HUES6 (cell line): ENCODE measurements at regions not wholly inside any gene's neighbourhood (a gene's known extent, or its start where the extent isn't known, plus 50 kb on each side); places are given as distances from the start of the nearest gene placed in this dataset.

Source experiments
- H3K27ac ChIP-seq: 2 replicates; pipeline ENCODE4 v1.7.0; 2013; ENCODE audit warnings: low read depth, mild to moderate bottlenecking, low read length, inconsistent platforms
- H3K27me3 ChIP-seq: 2 replicates; pipeline ENCODE4 v1.6.1; 2013; ENCODE audit warnings: low read length; ENCODE audit not compliant: control insufficient read depth, insufficient read depth
- H3K36me3 ChIP-seq: 2 replicates; pipeline ENCODE4 v1.6.1; 2013; ENCODE audit warnings: low read length; ENCODE audit not compliant: control insufficient read depth, insufficient read depth
- H3K4me1 ChIP-seq: 2 replicates; pipeline ENCODE4 v1.6.1; 2013; ENCODE audit warnings: low read length; ENCODE audit not compliant: control insufficient read depth, insufficient read depth
- H3K4me3 ChIP-seq: 2 replicates; pipeline ENCODE4 v1.5.1; 2013; ENCODE audit warnings: low read depth, low read length
- H3K9ac ChIP-seq: one replicate; pipeline ENCODE4 v1.6.1; 2013; ENCODE audit warnings: mild to moderate bottlenecking, low read length
- H3K9me3 ChIP-seq: 2 replicates; pipeline ENCODE4 v1.6.1; 2013; ENCODE audit warnings: low read depth, low read length; ENCODE audit not compliant: control insufficient read depth, insufficient read depth

DNA sequence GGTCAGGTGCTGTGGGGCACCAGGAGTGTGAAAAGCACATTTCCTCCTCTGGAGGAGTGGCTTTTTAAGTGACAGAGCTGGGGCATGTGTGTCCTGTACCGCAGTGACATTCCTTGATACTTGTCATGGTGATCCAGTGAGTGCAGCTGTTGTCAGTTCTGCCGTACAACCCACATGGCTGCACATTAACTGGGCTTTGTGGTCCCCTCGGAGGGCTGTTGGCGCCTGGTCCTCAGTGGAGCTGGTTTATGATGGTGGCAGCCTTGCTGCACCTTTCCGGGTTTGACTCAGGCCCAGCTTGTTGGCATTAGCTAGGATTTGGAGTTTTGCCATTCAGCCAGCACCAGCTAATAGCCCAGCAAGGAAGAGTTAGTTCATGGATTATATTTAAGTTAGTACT lies 77.0 kb downstream of the SLC25A47 start:
- H3K27ac ChIP-seq: no peak overlapping the region
- H3K9me3 ChIP-seq: no peaks in the 10 kb centered on the region
- no peaks in the 10 kb centered on the region for H3K27me3 ChIP-seq
- H3K36me3 ChIP-seq: no peaks in the 10 kb centered on the region
- H3K9ac ChIP-seq: no peak overlapping the region
- no peak overlapping the region for H3K4me3 ChIP-seq
- peaks cover 49% of the 10 kb centered on the region for H3K4me1 ChIP-seq

DNA sequence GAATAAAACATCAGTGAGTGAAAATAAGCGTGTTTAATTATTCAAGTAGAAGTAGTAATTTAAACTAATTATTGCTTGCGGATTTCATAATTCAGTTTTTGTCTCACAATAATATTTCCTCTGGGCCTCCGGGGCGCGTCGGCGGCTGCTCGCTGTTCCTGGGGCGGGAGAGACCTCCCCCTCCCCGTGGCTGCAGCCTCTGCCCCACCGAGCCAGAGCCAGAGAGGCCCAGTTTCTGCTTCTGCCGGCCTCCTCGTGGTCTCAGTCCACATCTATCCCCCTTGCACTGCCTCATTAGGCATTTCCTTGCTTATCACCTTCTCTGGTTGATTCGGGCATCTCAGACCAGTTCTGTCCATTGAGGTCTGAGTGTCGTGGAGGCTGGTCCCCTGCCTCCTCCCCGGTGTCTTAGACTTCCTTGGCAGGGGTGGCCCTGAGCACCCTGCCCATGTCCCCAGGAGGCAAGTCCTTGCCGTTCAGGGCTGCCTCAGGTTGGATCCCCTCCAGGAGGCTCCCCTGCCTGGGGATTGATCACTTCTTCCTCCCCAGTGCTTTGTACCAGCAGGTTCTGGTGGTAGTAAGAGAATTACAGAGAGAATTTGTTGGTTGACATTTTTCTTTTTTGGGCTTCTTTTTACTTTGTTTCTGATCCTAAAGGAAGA lies 78.0 kb downstream of the SLC25A47 start:
- Histone ChIP-seq H3K27ac (no peak overlapping the region), H3K4me3 (no peak overlapping the region), H3K9ac (no peak overlapping the region), H3K9me3 (no peaks in the 10 kb centered on the region), H3K36me3 (no peaks in the 10 kb centered on the region), H3K27me3 (no peaks in the 10 kb centered on the region), H3K4me1 (peaks cover 49% of the 10 kb centered on the region)

DNA sequence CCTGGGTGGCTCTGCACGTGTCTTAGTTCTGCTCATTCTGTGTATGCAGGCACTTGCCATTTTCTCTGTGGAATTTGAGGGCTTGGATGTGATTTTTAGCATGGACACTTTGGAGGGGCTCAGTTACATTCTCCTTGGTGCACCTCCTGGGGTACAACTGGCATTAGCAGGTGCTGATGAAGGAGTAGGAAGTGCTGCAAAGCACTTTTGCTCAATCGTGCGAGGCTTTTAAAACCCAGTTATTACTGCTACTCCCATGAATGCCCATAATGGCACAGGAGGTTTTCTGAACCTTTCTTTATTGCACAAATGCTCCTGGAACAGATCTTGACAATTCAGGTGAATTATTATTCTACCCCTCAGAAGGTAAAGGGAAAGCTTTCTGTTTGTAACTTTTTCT lies 78.7 kb downstream of the SLC25A47 start:
- H3K9ac ChIP-seq: no peak overlapping the region
- H3K36me3 ChIP-seq: no peaks in the 10 kb centered on the region
- H3K27ac ChIP-seq: no peak overlapping the region
- no peaks in the 10 kb centered on the region for H3K27me3 ChIP-seq
- H3K4me1 ChIP-seq: peaks cover 53% of the 10 kb centered on the region
- H3K9me3 ChIP-seq: no peaks in the 10 kb centered on the region
- H3K4me3 ChIP-seq: no peak overlapping the region

DNA sequence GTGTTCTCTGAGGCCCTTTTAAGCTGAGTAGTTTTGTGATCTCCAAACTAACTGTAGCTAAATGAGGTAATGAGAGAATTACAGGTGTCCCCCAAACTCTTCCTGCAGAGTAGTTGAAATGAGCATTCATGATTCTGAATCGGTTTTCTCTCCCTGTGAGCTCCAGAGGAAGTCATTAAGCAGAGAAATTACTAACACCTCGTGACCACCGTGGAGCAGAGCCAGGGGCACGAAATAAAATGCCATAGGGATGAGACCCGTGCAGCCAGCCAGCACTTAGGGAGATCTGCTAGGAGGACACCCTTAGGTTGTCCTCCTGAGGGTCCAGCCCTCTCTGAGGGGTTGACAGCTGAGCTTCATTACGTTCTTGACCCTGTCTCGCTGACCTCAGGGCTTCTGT lies 79.5 kb downstream of the SLC25A47 start:
- no peaks in the 10 kb centered on the region for H3K27me3 ChIP-seq
- no peak overlapping the region for H3K27ac ChIP-seq
- no peaks in the 10 kb centered on the region for H3K36me3 ChIP-seq
- peaks cover 59% of the 10 kb centered on the region for H3K4me1 ChIP-seq
- no peaks in the 10 kb centered on the region for H3K9me3 ChIP-seq
- no peak overlapping the region for H3K4me3 ChIP-seq
- H3K9ac ChIP-seq: no peak overlapping the region

DNA sequence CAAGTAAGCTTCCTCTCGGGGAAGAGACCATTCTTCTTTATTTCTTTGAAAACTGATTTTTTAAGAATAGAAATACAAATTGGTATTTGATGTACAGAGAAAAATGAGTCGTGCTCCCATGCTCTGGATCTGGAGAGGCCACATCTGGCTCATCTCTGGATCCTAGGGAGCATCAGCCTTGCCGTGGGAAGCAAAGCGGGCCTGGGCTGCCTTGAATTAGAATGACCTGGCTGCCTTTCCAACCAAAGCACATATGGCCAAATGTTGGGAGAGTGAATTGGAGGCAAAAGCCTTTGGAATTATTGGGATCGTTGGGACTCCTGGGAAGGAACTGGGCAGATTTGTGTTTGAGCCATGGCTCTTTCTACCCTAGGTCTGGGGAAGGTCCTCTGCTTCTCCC lies 80.0 kb downstream of the SLC25A47 start:
- H3K27ac ChIP-seq: no peak overlapping the region
- no peaks in the 10 kb centered on the region for H3K9me3 ChIP-seq
- no peaks in the 10 kb centered on the region for H3K36me3 ChIP-seq
- no peaks in the 10 kb centered on the region for H3K27me3 ChIP-seq
- H3K4me3 ChIP-seq: no peak overlapping the region
- H3K4me1 ChIP-seq: peaks cover 61% of the 10 kb centered on the region
- H3K9ac ChIP-seq: no peak overlapping the region

DNA sequence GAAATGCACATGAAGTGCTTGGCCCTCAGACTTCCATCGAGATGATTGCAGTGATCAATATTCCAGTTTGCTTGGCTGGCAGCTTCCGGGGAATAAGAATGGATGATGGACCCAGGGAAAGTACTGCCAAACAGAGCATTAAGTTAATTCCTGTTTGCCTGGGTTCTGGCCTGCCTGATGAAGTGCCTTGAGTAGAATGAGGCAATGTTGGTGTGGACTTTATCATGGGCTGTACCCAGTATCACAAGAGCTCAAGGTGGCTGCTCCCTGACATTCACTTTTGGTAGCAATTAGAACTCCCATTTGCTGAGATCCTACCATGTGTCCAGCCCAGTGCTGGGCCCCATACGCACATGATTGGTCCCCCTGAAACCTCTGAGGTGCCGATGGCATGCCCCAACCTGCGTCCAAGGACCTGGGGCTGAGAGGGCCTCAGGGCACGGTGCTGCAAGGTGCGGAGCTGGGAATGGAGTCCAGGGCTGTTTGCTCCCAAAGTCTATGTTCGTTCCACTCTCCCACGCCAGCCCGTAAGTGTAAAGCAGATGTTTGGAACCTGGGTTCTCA lies 80.7 kb downstream of the SLC25A47 start:
- H3K4me1 ChIP-seq: peaks cover 63% of the 10 kb centered on the region
- H3K27ac ChIP-seq: no peak overlapping the region
- no peaks in the 10 kb centered on the region for H3K27me3 ChIP-seq
- no peak overlapping the region for H3K9ac ChIP-seq
- no peaks in the 10 kb centered on the region for H3K36me3 ChIP-seq
- H3K9me3 ChIP-seq: no peaks in the 10 kb centered on the region
- H3K4me3 ChIP-seq: no peak overlapping the region

DNA sequence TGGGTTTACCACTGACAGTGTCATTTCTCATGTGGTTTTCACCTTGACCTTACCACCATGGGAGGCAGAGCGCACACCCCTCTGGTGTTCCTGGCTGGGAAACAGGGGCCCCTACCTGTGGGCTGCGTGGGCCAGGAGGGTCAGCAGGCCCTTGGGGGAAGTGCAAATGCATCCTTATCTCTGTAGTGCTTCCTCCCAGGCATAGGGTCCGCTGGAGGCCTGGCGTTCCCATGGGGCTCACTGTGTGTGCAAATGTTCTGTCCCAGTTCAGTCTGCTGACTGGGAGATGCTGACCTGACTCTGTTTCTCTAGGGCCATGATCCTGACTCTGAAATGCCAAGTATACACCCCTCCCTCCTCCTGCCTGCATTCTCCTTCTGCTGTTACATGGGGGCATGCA lies 81.3 kb downstream of the SLC25A47 start:
- Histone ChIP-seq H3K36me3 (no peaks in the 10 kb centered on the region), H3K9ac (no peak overlapping the region), H3K27me3 (no peaks in the 10 kb centered on the region), H3K9me3 (no peaks in the 10 kb centered on the region), H3K27ac (no peak overlapping the region), H3K4me3 (no peak overlapping the region), H3K4me1 (peaks cover 63% of the 10 kb centered on the region)

DNA sequence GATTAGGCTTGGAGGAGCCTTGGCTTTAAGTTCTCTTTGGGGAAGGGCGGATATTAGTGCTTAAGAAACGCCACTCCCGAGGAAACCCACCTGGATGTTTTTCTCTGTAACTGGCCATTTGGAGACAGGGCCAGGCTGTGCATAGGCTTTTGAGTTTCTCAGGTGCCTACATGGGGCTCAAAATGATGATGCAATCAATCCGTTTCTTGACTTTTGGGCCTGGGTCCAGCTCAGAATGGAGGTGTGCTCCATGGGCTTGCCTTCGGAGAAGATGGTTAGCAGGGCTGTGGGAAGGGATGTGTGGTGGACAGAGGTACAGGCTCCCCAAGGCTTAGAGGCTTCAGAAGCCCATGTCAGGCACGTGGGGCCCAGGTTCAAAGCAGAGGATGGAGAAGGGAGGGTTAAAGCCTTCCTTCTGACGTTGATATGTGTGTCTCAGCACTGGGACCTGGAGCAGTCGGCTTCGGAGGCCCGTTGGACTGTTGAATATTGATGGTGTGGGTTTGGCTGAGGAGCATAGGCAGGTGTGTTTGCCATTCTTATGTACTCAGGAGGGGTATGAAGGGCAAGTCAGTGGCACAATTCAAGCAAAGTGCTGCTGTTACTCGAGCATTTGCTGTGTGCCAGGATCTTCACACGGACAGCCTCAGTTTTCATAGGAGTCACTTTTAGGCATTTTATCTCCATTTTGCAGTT lies 82.8 kb downstream of the SLC25A47 start:
- Histone ChIP-seq H3K36me3 (no peaks in the 10 kb centered on the region), H3K9ac (no peak overlapping the region), H3K4me3 (no peak overlapping the region), H3K27me3 (no peaks in the 10 kb centered on the region), H3K27ac (no peak overlapping the region), H3K9me3 (no peaks in the 10 kb centered on the region), H3K4me1 (peaks cover 66% of the 10 kb centered on the region)

DNA sequence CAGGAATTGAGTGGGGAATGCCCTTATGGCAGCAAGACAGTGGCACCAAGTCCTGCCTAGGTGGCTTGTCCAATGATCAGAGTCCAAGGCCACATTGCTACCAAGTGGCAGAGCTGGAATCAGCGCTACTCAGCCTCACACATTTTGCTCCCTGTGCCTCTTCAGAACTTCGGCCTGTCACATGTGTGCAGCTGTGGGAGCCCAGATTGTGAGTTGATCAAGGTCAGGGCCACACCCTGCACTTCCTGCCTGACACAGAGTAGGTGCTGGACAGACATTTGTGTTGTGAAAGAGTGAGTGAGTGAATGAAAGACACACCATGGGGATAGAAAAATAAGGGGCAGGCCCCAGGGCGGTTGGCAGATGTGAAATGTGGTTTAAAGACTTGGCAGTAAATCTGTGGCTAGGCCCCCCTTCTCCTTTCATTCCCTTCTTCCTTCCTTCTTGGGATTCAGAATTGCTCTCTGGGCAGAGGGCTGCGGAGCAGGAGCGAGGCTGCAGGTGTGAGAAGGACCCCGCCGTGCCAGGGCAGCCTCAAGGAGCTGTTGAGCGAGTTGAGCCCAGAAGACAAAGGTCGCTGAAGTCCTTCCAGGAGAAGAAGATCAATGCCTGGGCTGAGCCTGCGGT lies 83.5 kb downstream of the SLC25A47 start:
- no peak overlapping the region for H3K4me3 ChIP-seq
- H3K27ac ChIP-seq: no peak overlapping the region
- no peaks in the 10 kb centered on the region for H3K27me3 ChIP-seq
- H3K9me3 ChIP-seq: no peaks in the 10 kb centered on the region
- peaks cover 62% of the 10 kb centered on the region for H3K4me1 ChIP-seq
- no peak overlapping the region for H3K9ac ChIP-seq
- no peaks in the 10 kb centered on the region for H3K36me3 ChIP-seq

DNA sequence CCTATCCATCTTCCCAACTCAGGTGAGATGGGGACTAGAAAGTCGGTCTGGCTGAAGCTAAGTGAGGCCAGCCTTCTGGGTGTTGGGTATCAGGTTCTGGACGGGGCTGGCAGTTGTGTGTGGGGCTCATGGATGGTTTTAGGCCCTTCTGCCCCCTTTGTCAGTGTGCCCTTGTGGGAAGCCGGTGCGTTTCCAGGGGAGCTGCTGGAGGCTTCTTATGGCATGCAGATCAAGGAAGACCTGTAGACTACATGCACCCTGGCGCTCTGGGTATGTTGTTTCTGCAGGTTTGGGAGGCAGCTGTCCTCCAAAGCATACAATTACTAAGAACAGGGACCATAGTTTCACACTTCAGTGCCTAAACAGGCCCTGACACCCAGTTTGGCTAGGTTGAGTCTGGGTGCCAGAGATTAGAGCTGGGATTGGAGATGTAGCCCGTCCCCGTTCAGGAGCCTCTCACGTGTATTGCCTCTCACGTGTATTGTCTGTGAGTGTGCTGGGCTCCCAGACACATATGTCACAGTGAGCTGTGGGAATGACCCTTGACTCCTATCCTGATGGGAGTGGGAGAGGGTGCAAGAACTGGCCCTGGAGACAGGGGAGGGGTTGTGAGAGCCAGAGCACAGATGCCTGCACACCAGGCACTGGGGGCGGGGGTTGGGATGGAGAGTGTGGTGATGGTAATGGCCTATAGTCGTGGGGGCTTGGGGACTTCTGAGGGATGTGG lies 84.4 kb downstream of the SLC25A47 start:
- Histone ChIP-seq H3K4me1 (peaks cover 58% of the 10 kb centered on the region), H3K4me3 (no peak overlapping the region), H3K36me3 (no peaks in the 10 kb centered on the region), H3K9me3 (no peaks in the 10 kb centered on the region), H3K9ac (no peak overlapping the region), H3K27ac (no peak overlapping the region), H3K27me3 (no peaks in the 10 kb centered on the region)
